ENCODE measurements at regions not wholly inside any gene's neighbourhood (a gene's known extent, or its start where the extent isn't known, plus 50 kb on each side); places are given as distances from the start of the nearest gene placed in this dataset.

DNA sequence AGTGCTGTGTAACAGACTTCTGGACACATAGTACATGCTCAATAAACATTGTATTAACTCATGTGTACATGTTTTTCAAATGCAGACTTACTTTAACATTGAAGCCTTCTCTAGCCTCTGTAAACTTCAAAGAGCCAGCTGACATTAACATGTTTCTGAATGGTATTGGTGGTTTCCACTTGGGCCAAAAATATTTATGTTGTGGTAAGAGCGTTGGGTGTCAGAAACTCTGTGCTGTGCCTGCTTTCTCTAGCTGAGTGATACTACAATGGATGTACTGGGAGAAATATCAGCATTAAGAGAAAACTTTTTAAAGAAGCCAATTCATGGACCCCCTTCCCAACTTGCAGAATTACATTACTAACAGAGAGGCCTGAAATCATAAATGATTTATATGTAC is 1951.7 kb downstream of the TP53TG3F start:
- no peaks in the 10 kb centered on the region for H3K4me1 Mint-ChIP-seq (ENCODE audit: low read depth, unreplicated experiment)
- no peaks in the 10 kb centered on the region for H4K20me1 ChIP-seq (ENCODE audit: insufficient read depth, low read length)

DNA sequence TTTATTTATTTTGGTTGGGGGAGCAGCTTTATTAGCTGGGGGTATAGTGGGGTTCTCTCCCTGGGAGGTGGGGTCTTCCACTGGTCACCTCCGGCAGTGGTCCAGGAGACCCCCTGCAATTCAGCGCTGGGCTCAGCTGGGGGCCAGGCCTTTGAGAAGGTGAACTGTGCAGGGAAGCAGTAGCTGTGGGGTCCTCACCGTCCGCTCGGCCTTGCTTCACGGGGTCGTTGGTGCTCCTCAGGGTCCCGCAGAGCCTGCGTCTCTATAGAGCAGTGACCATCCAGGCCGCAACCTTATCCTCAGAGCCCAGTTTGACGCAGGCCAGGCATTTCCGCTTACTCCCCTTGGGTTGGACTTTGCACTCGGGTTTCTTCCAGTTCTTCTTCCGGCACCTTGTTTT is 1954.7 kb downstream of the TP53TG3F start:
- peaks cover 7% of the 10 kb centered on the region for H3K9me3 ChIP-seq (ENCODE audit: insufficient read depth, low read depth, low read length)
- no peaks in the 10 kb centered on the region for H3K36me3 Mint-ChIP-seq (ENCODE audit: low read depth, unreplicated experiment)
- H3K4me1 ChIP-seq (ENCODE audit: insufficient read depth, low read length) = no peaks in the 10 kb centered on the region
- no peak overlapping the region for H3K27ac Mint-ChIP-seq (ENCODE audit: unreplicated experiment)
- no peaks in the 10 kb centered on the region for H3K36me3 ChIP-seq (ENCODE audit: insufficient read depth, low read length)
- H2AFZ ChIP-seq (ENCODE audit: low read depth, low read length) = no peak overlapping the region
- no peak for TF ChIP-seq EZH2 (IDR thresholded peaks at IDR 0.05; ENCODE audit: insufficient read depth, low read length)
- TF ChIP-seq, protein P1, sequence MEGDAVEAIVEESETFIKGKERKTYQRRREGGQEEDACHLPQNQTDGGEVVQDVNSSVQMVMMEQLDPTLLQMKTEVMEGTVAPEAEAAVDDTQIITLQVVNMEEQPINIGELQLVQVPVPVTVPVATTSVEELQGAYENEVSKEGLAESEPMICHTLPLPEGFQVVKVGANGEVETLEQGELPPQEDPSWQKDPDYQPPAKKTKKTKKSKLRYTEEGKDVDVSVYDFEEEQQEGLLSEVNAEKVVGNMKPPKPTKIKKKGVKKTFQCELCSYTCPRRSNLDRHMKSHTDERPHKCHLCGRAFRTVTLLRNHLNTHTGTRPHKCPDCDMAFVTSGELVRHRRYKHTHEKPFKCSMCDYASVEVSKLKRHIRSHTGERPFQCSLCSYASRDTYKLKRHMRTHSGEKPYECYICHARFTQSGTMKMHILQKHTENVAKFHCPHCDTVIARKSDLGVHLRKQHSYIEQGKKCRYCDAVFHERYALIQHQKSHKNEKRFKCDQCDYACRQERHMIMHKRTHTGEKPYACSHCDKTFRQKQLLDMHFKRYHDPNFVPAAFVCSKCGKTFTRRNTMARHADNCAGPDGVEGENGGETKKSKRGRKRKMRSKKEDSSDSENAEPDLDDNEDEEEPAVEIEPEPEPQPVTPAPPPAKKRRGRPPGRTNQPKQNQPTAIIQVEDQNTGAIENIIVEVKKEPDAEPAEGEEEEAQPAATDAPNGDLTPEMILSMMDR (IDR thresholded peaks at IDR 0.05; ENCODE audit: insufficient read depth, low read depth, low read length) = no peak
- no peaks in the 10 kb centered on the region for H3K27me3 ChIP-seq (ENCODE audit: insufficient read depth, low read length)
- H4K20me1 ChIP-seq (ENCODE audit: insufficient read depth, low read length) = no peaks in the 10 kb centered on the region
- H3K9ac ChIP-seq (ENCODE audit: low read length) = no peak overlapping the region
- no peaks in the 10 kb centered on the region for H3K27me3 Mint-ChIP-seq (ENCODE audit: low read depth, unreplicated experiment)
- no peaks in the 10 kb centered on the region for H3K4me1 Mint-ChIP-seq (ENCODE audit: low read depth, unreplicated experiment)
- H3K4me2 ChIP-seq (ENCODE audit: low read length) = no peak overlapping the region
- DNase-seq (ENCODE audit: low read depth) (no peak), FAIRE-seq (no peak)
- H3K27ac ChIP-seq (ENCODE audit: low read depth, low read length) = no peak overlapping the region
- H3K4me3 Mint-ChIP-seq (ENCODE audit: unreplicated experiment) = no peak overlapping the region
- no peak overlapping the region for H3K4me3 ChIP-seq (ENCODE audit: insufficient read depth, low read depth, low read length)
- H3K79me2 ChIP-seq (ENCODE audit: insufficient read depth, low read length) = no peaks in the 10 kb centered on the region
- peaks cover 3% of the 10 kb centered on the region for H3K9me3 Mint-ChIP-seq (ENCODE audit: unreplicated experiment)

More for the DNA sequence above, 1951.7 kb downstream of the TP53TG3F start:
- no peaks in the 10 kb centered on the region for H3K27me3 Mint-ChIP-seq (ENCODE audit: low read depth, unreplicated experiment)
- no peaks in the 10 kb centered on the region for H3K4me1 ChIP-seq (ENCODE audit: insufficient read depth, low read length)
- no peaks in the 10 kb centered on the region for H3K36me3 Mint-ChIP-seq (ENCODE audit: low read depth, unreplicated experiment)
- DNase-seq (ENCODE audit: low read depth) (no peak), FAIRE-seq (no peak)
- no peak overlapping the region for H2AFZ ChIP-seq (ENCODE audit: low read depth, low read length)
- no peak overlapping the region for H3K27ac ChIP-seq (ENCODE audit: low read depth, low read length)
- H3K9me3 Mint-ChIP-seq (ENCODE audit: unreplicated experiment) = peaks cover 2% of the 10 kb centered on the region
- no peak overlapping the region for H3K4me2 ChIP-seq (ENCODE audit: low read length)
- H3K4me3 ChIP-seq (ENCODE audit: insufficient read depth, low read depth, low read length) = no peak overlapping the region
- H3K4me3 Mint-ChIP-seq (ENCODE audit: unreplicated experiment) = no peak overlapping the region
- TF ChIP-seq EZH2 (IDR thresholded peaks at IDR 0.05; ENCODE audit: insufficient read depth, low read length) = no peak
- TF ChIP-seq, protein P1 (IDR thresholded peaks at IDR 0.05; ENCODE audit: insufficient read depth, low read depth, low read length) = no peak
- no peaks in the 10 kb centered on the region for H3K36me3 ChIP-seq (ENCODE audit: insufficient read depth, low read length)
- H3K27ac Mint-ChIP-seq (ENCODE audit: unreplicated experiment) = no peak overlapping the region
- H3K9me3 ChIP-seq (ENCODE audit: insufficient read depth, low read depth, low read length) = peaks cover 16% of the 10 kb centered on the region
- H3K79me2 ChIP-seq (ENCODE audit: insufficient read depth, low read length) = no peaks in the 10 kb centered on the region
- no peak overlapping the region for H3K9ac ChIP-seq (ENCODE audit: low read length)
- no peaks in the 10 kb centered on the region for H3K27me3 ChIP-seq (ENCODE audit: insufficient read depth, low read length)

DNA sequence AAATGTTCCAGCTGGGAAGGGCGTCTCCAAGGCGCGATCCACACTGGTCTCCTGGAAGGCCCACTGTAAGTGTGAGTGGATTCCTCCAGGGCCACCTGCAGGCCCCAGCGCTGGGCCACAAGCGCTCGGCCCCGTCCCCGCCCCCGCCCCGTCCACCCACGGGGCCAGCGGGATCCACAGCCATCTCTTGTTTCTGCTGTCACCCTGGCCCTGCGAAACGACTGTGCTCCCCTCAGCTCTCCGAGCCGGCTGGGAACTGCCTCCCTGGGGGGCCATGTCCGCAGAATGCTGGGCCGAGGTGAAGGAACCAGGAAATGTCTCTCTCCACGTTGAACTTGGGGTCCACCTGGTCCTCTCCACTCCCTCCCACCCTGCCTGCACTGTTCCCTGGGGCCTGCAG is 1955.2 kb downstream of the TP53TG3F start:
- Histone ChIP-seq H2AFZ (ENCODE audit: low read depth, low read length) (no peak overlapping the region), H3K4me3 (ENCODE audit: insufficient read depth, low read depth, low read length) (no peak overlapping the region), H4K20me1 (ENCODE audit: insufficient read depth, low read length) (no peaks in the 10 kb centered on the region), H3K4me1 (ENCODE audit: insufficient read depth, low read length) (no peaks in the 10 kb centered on the region), H3K36me3 (ENCODE audit: insufficient read depth, low read length) (no peaks in the 10 kb centered on the region), H3K27me3 (ENCODE audit: insufficient read depth, low read length) (no peaks in the 10 kb centered on the region), H3K9me3 (ENCODE audit: insufficient read depth, low read depth, low read length) (peaks cover 7% of the 10 kb centered on the region), H3K9ac (ENCODE audit: low read length) (no peak overlapping the region), H3K27ac (ENCODE audit: low read depth, low read length) (no peak overlapping the region), H3K4me2 (ENCODE audit: low read length) (no peak overlapping the region), H3K79me2 (ENCODE audit: insufficient read depth, low read length) (no peaks in the 10 kb centered on the region)
- DNase-seq (ENCODE audit: low read depth) = no peak
- Mint-ChIP-seq H3K4me1 (ENCODE audit: low read depth, unreplicated experiment) (no peaks in the 10 kb centered on the region), H3K9me3 (ENCODE audit: unreplicated experiment) (peaks cover 3% of the 10 kb centered on the region), H3K27me3 (ENCODE audit: low read depth, unreplicated experiment) (no peaks in the 10 kb centered on the region), H3K27ac (ENCODE audit: unreplicated experiment) (no peak overlapping the region), H3K36me3 (ENCODE audit: low read depth, unreplicated experiment) (no peaks in the 10 kb centered on the region), H3K4me3 (ENCODE audit: unreplicated experiment) (no peak overlapping the region)
- TF ChIP-seq, protein P1 (IDR thresholded peaks at IDR 0.05; ENCODE audit: insufficient read depth, low read depth, low read length) = no peak
- TF ChIP-seq EZH2 (IDR thresholded peaks at IDR 0.05; ENCODE audit: insufficient read depth, low read length) = no peak
- no peak for FAIRE-seq

Measured in astrocyte (in vitro differentiated cells and primary cell).